B cell (primary cell): ENCODE measurements at regions not wholly inside any gene's neighbourhood (a gene's known extent, or its start where the extent isn't known, plus 50 kb on each side); places are given as distances from the start of the nearest gene placed in this dataset.

ENCODE experiments used
- EZH2 ChIP-seq: IDR thresholded peaks from 2 replicates; pipeline ENCODE4 v1.6.1; 2012; ENCODE audit warnings: borderline replicate concordance, low read depth, mild to moderate bottlenecking, moderate library complexity, low read length; ENCODE audit not compliant: insufficient read depth, poor library complexity, severe bottlenecking
- TF ChIP-seq, protein P1 (sequence below): fragments of 200-600 bp; IDR thresholded peaks from one replicate; pipeline ENCODE4 v1.8.0; 2022; ENCODE audit warnings: antibody characterized with exemption, mild to moderate bottlenecking

DNA sequence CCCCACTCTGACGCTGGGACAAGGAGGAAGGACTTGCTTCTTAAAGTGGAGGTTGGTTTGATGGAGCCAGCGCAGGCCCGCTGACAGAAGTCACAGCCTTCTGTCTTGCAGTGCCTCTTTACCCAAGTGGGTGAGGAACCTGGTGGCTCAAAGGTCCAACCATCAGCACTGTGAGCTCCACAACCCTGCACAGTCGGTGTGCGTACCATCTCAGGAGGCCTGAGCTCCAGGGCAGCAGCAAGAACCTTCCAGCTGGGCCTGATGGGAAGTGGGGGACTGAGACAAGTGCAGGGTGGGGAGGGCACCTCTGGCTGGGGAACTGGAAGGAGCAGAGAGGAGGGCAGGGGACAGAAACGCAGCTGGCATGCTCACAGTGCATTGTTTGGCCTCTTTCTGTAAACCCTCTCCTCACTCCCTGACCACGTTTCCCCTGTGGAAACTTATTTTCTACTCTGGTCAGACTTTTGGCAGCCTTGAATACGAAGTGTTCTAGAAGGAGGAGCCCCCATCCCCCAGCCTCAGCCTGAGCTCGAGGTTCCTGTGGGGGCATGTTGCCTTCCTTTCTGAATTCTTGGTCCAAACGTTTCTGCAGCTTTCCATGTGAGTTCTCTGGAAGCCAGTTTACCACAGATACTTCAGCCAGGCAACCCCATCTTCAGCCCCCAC, 178.5 kb upstream of the PITX1 start:
- TF ChIP-seq, protein P1, sequence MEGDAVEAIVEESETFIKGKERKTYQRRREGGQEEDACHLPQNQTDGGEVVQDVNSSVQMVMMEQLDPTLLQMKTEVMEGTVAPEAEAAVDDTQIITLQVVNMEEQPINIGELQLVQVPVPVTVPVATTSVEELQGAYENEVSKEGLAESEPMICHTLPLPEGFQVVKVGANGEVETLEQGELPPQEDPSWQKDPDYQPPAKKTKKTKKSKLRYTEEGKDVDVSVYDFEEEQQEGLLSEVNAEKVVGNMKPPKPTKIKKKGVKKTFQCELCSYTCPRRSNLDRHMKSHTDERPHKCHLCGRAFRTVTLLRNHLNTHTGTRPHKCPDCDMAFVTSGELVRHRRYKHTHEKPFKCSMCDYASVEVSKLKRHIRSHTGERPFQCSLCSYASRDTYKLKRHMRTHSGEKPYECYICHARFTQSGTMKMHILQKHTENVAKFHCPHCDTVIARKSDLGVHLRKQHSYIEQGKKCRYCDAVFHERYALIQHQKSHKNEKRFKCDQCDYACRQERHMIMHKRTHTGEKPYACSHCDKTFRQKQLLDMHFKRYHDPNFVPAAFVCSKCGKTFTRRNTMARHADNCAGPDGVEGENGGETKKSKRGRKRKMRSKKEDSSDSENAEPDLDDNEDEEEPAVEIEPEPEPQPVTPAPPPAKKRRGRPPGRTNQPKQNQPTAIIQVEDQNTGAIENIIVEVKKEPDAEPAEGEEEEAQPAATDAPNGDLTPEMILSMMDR: no peak
- no peak for TF ChIP-seq EZH2
